ENCODE measurements at regions not wholly inside any gene's neighbourhood (a gene's known extent, or its start where the extent isn't known, plus 50 kb on each side); places are given as distances from the start of the nearest gene placed in this dataset.

DNA sequence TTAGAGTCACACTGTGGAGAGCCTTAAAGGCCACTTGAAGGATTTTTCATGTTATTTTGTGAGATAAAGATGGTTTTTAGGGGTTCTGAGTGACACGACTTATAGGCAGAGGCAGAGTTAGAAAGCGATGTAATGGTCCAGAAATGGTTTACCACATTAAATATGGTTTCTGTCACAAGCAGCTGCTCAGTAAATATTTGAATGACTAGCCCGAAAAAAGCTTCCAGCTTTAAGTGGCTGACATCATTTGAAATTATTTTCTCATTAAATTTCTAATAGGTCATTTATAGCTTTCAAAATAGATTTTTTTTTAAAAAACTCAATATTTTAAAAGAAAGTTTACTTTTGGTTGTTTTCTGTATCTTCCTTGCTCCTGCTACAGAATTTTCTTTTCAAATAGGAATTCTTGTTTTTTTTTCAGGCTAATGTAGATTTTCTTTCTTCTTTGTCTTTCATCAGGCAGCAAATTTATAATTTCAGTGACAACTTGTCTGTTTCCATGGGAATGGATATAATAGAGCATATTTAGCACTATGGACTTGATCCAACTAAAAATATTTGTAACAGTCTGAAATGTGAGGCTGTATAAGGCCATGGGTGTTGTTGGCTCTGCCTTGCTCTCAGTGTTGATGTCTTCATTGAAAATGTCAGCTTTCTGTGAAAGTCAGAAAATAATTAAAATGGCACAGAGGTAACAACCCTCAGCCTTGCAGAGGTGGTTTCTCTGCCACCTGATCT lies 700.0 kb downstream of the TMTC2 start:
- TF ChIP-seq, protein P1, sequence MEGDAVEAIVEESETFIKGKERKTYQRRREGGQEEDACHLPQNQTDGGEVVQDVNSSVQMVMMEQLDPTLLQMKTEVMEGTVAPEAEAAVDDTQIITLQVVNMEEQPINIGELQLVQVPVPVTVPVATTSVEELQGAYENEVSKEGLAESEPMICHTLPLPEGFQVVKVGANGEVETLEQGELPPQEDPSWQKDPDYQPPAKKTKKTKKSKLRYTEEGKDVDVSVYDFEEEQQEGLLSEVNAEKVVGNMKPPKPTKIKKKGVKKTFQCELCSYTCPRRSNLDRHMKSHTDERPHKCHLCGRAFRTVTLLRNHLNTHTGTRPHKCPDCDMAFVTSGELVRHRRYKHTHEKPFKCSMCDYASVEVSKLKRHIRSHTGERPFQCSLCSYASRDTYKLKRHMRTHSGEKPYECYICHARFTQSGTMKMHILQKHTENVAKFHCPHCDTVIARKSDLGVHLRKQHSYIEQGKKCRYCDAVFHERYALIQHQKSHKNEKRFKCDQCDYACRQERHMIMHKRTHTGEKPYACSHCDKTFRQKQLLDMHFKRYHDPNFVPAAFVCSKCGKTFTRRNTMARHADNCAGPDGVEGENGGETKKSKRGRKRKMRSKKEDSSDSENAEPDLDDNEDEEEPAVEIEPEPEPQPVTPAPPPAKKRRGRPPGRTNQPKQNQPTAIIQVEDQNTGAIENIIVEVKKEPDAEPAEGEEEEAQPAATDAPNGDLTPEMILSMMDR (IDR thresholded peaks at IDR 0.05), result no peak
- TF ChIP-seq POLR2A (IDR thresholded peaks at IDR 0.05), result no peak

All from adrenal gland (tissue), 5 donors.